Glutamatergic neuron (in vitro differentiated cells): ENCODE measurements at regions not wholly inside any gene's neighbourhood (a gene's known extent, or its start where the extent isn't known, plus 50 kb on each side); places are given as distances from the start of the nearest gene placed in this dataset.

Experiments used
- DNase-seq: peaks from one replicate; pipeline ENCODE4 v3.0.0; 2022
- H3K27ac Mint-ChIP-seq: one replicate; pipeline ENCODE4 v1.8.0; 2020; ENCODE audit warnings: mild to moderate bottlenecking, mixed read lengths, inconsistent platforms; ENCODE audit not compliant: unreplicated experiment
- H3K27me3 Mint-ChIP-seq: one replicate; pipeline ENCODE4 v1.8.0; 2020; ENCODE audit warnings: mild to moderate bottlenecking, moderate library complexity, mixed read lengths, inconsistent platforms; ENCODE audit not compliant: unreplicated experiment
- H3K36me3 Mint-ChIP-seq: one replicate; pipeline ENCODE4 v1.8.0; 2020; ENCODE audit warnings: mild to moderate bottlenecking, mixed read lengths, inconsistent platforms; ENCODE audit not compliant: unreplicated experiment
- H3K4me1 Mint-ChIP-seq: one replicate; pipeline ENCODE4 v1.8.0; 2020; ENCODE audit warnings: mild to moderate bottlenecking, low read depth, mixed read lengths, inconsistent platforms; ENCODE audit not compliant: unreplicated experiment
- H3K4me3 Mint-ChIP-seq: one replicate; pipeline ENCODE4 v1.8.0; 2020; ENCODE audit warnings: mild to moderate bottlenecking, mixed read lengths, inconsistent platforms; ENCODE audit not compliant: unreplicated experiment
- H3K9me3 Mint-ChIP-seq: one replicate; pipeline ENCODE4 v1.8.0; 2020; ENCODE audit warnings: mild to moderate bottlenecking, moderate library complexity, mixed read lengths, inconsistent platforms; ENCODE audit not compliant: unreplicated experiment
- TF ChIP-seq, protein P1 (sequence below): fragments of 200-600 bp; sonication (generic); IDR thresholded peaks from one replicate; pipeline ENCODE4 v1.5.0; 2021; ENCODE audit not compliant: partially characterized antibody, unreplicated experiment

DNA sequence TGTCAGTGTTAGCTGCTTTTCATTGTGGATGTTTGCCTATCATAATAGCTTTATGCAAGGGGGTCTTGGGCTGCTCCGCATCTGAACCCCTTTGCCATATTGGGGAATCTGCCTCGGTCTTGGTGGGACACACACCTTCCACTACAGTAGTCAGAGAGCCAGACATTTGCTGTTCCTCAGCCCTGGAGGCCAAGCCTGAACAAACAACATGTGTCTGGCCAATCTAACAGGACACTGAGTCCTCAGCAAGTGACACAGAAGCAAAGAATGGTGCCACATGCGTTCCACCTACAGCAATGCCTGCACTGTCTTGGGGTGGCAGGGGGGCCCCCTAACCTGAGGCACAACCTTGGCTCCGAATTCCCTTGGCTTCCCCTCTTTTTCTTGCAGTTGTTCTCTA is 243.9 kb downstream of the LY86 start:
- no peaks in the 10 kb centered on the region for H3K36me3 Mint-ChIP-seq
- peaks cover 4% of the 10 kb centered on the region for H3K4me1 Mint-ChIP-seq
- TF ChIP-seq, protein P1, sequence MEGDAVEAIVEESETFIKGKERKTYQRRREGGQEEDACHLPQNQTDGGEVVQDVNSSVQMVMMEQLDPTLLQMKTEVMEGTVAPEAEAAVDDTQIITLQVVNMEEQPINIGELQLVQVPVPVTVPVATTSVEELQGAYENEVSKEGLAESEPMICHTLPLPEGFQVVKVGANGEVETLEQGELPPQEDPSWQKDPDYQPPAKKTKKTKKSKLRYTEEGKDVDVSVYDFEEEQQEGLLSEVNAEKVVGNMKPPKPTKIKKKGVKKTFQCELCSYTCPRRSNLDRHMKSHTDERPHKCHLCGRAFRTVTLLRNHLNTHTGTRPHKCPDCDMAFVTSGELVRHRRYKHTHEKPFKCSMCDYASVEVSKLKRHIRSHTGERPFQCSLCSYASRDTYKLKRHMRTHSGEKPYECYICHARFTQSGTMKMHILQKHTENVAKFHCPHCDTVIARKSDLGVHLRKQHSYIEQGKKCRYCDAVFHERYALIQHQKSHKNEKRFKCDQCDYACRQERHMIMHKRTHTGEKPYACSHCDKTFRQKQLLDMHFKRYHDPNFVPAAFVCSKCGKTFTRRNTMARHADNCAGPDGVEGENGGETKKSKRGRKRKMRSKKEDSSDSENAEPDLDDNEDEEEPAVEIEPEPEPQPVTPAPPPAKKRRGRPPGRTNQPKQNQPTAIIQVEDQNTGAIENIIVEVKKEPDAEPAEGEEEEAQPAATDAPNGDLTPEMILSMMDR = no peak
- H3K27ac Mint-ChIP-seq = no peak overlapping the region
- H3K9me3 Mint-ChIP-seq = no peaks in the 10 kb centered on the region
- peaks cover 2% of the 10 kb centered on the region for H3K27me3 Mint-ChIP-seq
- H3K4me3 Mint-ChIP-seq = no peak overlapping the region
- DNase-seq = no peak

DNA sequence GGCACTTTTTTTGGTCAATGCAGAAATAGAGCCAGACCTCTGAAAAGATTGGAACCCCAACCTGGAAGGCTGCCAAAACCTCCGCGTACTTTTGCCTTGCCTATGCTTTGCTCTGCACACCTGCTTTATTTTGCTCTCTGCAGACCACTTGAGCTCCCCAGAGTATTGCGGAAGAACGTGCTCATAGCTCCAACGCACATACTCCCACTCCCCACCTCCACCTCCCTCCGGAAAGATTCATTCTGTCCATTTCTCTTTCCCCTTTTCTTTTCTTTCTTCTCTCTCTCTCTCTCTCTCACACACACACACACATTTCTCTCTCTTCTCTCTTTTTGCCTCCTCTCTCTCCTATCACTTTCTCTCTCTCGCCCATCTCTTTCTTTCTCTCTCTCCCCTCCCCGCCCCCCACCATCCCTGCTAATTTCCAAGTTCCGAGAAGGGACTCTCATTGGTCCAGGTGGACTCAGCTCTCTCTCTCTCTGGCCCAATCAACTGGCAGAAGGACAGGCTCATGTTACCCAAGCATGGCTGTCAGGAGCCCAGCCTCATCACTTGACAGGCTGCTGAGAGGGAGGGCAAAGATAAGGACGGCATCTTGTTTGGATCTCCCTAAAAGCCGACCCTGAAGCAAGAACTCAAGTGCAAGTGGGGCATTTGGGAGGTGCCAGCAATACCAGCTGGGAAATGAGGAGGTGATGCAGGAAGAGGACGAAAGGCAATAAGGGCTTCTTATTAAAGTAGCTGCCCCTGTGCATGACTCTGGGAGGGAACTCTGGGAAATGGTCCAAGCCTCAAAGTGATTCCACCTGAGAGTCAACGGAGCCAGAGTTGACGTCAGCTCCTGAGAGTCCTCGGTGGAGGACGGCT is 246.1 kb downstream of the LY86 start:
- Mint-ChIP-seq H3K36me3 (no peaks in the 10 kb centered on the region), H3K9me3 (no peaks in the 10 kb centered on the region), H3K4me3 (no peak overlapping the region), H3K4me1 (peaks cover 4% of the 10 kb centered on the region), H3K27me3 (peaks cover 4% of the 10 kb centered on the region), H3K27ac (no peak overlapping the region)
- no peak for DNase-seq
- TF ChIP-seq, protein P1 = no peak

DNA sequence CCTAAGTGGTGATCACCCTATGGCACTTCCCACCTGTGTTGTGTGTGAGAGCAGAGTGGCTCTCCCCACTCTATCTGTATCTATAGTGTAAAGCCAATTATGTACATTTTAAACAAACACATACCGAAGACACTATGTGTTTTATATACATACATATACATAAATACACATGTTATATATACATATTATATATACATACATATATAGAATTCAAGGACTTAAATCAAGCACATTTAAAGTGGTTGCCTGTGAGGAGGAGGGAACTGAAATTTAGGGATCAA is 246.6 kb downstream of the LY86 start:
- H3K27me3 Mint-ChIP-seq = peaks cover 4% of the 10 kb centered on the region
- peaks cover 4% of the 10 kb centered on the region for H3K4me1 Mint-ChIP-seq
- H3K27ac Mint-ChIP-seq = no peak overlapping the region
- no peak for DNase-seq
- H3K4me3 Mint-ChIP-seq = no peak overlapping the region
- no peaks in the 10 kb centered on the region for H3K9me3 Mint-ChIP-seq
- no peaks in the 10 kb centered on the region for H3K36me3 Mint-ChIP-seq
- TF ChIP-seq, protein P1 = no peak

DNA sequence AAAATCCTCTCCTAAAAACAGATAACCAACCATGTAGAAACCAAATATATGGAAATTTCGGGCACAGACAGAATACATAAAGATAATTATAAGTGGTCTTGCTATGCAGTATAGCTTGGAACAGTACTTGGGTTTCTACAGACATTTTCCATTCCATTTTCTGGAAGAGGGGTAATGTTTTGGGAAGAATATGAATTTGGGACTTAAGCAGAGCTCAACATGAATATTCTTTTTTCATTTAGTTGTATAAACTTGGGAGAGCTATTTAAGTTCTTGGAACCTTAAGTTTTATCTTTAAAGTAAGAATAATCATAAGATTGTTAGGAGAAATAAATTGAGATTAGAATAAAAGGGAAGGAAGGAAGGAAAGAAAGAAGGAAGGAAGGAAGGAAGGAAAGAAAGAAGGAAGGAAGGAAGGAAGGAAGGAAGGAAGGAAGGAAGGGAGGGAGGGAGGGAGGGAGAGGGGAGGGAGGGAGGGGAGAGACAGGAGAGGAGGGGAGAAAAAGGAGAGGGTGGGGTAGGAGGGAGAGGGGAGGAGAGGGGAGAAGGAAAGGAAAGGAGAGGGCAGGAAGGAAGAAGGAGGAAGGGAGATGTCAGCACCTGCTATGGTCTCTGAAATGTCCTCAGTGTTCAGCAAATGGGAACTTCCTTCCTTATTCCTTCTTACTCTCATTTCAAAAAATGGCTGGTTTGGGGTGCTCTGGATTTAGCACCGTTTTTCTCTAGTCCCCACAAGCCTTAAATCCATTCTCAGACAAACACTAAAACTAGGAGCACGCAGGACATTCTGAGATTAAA is 248.3 kb downstream of the LY86 start:
- Mint-ChIP-seq H3K4me1 (peaks cover 4% of the 10 kb centered on the region), H3K27ac (no peak overlapping the region), H3K27me3 (peaks cover 4% of the 10 kb centered on the region), H3K9me3 (no peaks in the 10 kb centered on the region), H3K36me3 (no peaks in the 10 kb centered on the region), H3K4me3 (no peak overlapping the region)
- TF ChIP-seq, protein P1 = no peak
- no peak for DNase-seq
